Spleen (tissue), 7 donors: ENCODE measurements at regions not wholly inside any gene's neighbourhood (a gene's known extent, or its start where the extent isn't known, plus 50 kb on each side); places are given as distances from the start of the nearest gene placed in this dataset.

Source experiments
- POLR2A ChIP-seq, 3 donors: fragments of 450-650 bp; IDR thresholded peaks; one replicate each; pipeline ENCODE4 v1.5.1; 2017; ENCODE audit warnings: antibody characterized with exemption in 3 of 3, mild to moderate bottlenecking in 1 of 3
- POLR2AphosphoS5 ChIP-seq, 3 donors: sonication (generic); formaldehyde crosslinking; IDR thresholded peaks; one replicate each; pipeline ENCODE4 v1.5.1; 2017; ENCODE audit warnings: antibody characterized with exemption in 3 of 3
- TF ChIP-seq, protein P1 (sequence below), 11 experiments: fragments of 200-600 bp in 7 of 11; fragments of 450-650 bp in 4 of 11; sonication (generic) in 4 of 11; IDR thresholded peaks in 8 of 11; conservative IDR thresholded peaks in 3 of 11; 1 replicate in 7 of 11; 2 replicates in 4 of 11; pipeline versions ENCODE4 v1.4.0 to v1.8.0; 2016 to 2021; ENCODE audit warnings: antibody characterized with exemption in 11 of 11, inconsistent platforms in 4 of 11, mild to moderate bottlenecking in 1 of 11
- donor health status: DM: no; HTN: no; CAD: no; lungs with moderate emphysema.
- donor health status: DM: no; HTN: no; CAD: no.
- donor health status: DM: no; HTN: no; CAD: no.

DNA sequence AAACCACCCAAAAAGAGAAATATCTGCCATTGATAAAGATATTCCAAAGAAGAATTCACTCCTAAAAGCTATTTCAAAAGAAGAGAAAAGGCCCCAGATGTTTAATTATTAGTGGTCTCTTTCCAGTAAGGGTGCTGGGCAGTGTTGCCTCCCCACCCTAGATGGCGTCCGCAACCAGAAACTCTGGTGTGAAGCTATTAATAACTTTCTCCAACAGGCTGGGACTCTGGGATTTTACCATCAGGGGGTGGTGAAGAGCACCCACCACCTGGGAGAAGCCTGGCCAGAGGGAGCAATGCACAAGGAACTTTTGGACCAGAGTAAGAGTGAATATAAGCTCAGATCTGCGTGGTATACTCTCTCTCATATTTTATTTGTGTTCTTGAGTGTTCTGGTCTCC lies 115.4 kb upstream of the TIAM1 start:
- TF ChIP-seq POLR2AphosphoS5 (IDR thresholded peaks at IDR 0.05): no peak
- TF ChIP-seq, protein P1, sequence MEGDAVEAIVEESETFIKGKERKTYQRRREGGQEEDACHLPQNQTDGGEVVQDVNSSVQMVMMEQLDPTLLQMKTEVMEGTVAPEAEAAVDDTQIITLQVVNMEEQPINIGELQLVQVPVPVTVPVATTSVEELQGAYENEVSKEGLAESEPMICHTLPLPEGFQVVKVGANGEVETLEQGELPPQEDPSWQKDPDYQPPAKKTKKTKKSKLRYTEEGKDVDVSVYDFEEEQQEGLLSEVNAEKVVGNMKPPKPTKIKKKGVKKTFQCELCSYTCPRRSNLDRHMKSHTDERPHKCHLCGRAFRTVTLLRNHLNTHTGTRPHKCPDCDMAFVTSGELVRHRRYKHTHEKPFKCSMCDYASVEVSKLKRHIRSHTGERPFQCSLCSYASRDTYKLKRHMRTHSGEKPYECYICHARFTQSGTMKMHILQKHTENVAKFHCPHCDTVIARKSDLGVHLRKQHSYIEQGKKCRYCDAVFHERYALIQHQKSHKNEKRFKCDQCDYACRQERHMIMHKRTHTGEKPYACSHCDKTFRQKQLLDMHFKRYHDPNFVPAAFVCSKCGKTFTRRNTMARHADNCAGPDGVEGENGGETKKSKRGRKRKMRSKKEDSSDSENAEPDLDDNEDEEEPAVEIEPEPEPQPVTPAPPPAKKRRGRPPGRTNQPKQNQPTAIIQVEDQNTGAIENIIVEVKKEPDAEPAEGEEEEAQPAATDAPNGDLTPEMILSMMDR (IDR thresholded peaks at IDR 0.05 in 8 of 11, conservative IDR thresholded peaks at IDR 0.05 in 3 of 11): no peak
- no peak for TF ChIP-seq POLR2A (IDR thresholded peaks at IDR 0.05)
